ENCODE measurements at regions not wholly inside any gene's neighbourhood (a gene's known extent, or its start where the extent isn't known, plus 50 kb on each side); places are given as distances from the start of the nearest gene placed in this dataset.

DNA sequence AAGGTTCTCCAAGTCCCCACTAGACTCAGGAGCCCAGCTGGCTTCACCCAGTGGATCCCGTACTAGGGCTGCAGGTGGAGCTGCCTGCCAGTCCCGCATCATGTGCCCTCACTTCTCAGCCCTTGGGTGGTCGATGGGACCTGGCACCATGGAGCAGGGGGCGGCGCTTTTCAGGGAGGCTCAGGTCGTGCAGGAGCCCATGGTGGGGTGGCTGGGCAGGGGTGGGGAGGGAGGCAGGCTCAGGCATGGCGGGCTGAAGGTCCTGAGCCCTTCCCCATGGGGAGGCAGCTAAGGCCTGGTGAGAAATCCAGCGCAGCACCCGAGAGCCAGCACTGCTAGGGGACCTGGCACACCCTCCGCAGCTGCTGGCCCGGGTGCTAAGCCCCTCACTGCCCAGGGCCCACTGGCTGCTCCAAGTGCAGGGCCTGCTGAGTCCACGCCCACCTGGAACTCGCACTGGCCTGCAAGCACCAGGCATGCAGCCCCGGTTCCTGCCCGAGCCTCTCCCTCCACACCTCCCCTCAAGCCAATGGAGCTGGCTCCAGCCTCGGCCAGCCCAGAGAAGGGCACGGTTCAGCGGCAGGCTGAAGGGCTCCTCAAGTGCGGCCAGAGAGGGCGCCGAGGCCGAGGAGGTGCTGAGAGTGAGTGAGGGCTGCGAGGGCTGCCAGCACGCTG, 72.7 kb upstream of the SLIT2 start:
- TF ChIP-seq CTCF (IDR thresholded peaks at IDR 0.05; ENCODE audit: insufficient read depth, low read length, poor library complexity, severe bottlenecking) (no peak), EZH2phosphoT487 (conservative IDR thresholded peaks at IDR 0.05; ENCODE audit: low read length) (no peak)

Data from SU-DHL-6 (cell line).